Activated naive CD4-positive, alpha-beta T cell treated with anti-CD3 and anti-CD28 coated beads, Interleukin-2, amount 50 U/mL, for 72 hours (primary cell): ENCODE measurements at regions not wholly inside any gene's neighbourhood (a gene's known extent, or its start where the extent isn't known, plus 50 kb on each side); places are given as distances from the start of the nearest gene placed in this dataset.
A peak's percentile ranks its signal among the peaks of the same experiment; 100 is the strongest.
"Not testable (repeated sequence)": the region's sequence is repeated elsewhere in the genome, so short reads cannot be mapped to it uniquely, and the experiment has no call there.

ENCODE experiments used
- ATAC-seq, 2 donors: fragments of 150-1000 bp; cut with Tn5 transposase; 2 replicates each; pipeline ENCODE4 v1.10.0; 2021; ENCODE audit warnings: mild to moderate bottlenecking in 2 of 2, moderate library complexity in 2 of 2
- DNase-seq, 2 donors: peaks; one replicate each; pipeline ENCODE4 v3.0.0; 2021 to 2022; ENCODE audit warnings: low spot score in 2 of 2
- H3K27ac Mint-ChIP-seq, 2 donors: one replicate each; pipeline ENCODE4 v1.8.0; 2022; ENCODE audit warnings: mild to moderate bottlenecking in 2 of 2, mixed read lengths in 2 of 2
- H3K36me3 Mint-ChIP-seq, 2 donors: one replicate each; pipeline ENCODE4 v1.8.0; 2022; ENCODE audit warnings: mixed read lengths in 2 of 2
- H3K9me3 Mint-ChIP-seq, 2 donors: one replicate each; pipeline ENCODE4 v1.8.0; 2022; ENCODE audit warnings: mixed read lengths in 2 of 2

GRCh38 chr20:52331655-52332054, 140.1 kb upstream of the ZFP64 start:
- no peak for DNase-seq
- Mint-ChIP-seq H3K9me3 (peaks cover 0 to 15% of the 10 kb centered on the region in 2 donors), H3K27ac (no peak overlapping the region), H3K36me3 (no peaks in the 10 kb centered on the region)
- ATAC-seq, result no peak

GRCh38 chr20:52321396-52321795, 129.8 kb upstream of the ZFP64 start:
- DNase-seq (no peak), ATAC-seq (no peak)
- H3K27ac Mint-ChIP-seq, result no peak overlapping the region
- H3K9me3 Mint-ChIP-seq, result peaks cover 0 to 7% of the 10 kb centered on the region in 2 donors
- no peaks in the 10 kb centered on the region for H3K36me3 Mint-ChIP-seq

GRCh38 chr20:52318651-52319050, 127.1 kb upstream of the ZFP64 start:
- peak overlapping the region in 1 of 2 donors; percentile 90 for H3K27ac Mint-ChIP-seq
- peaks cover 0 to 10% of the 10 kb centered on the region in 2 donors for H3K9me3 Mint-ChIP-seq
- no peaks in the 10 kb centered on the region for H3K36me3 Mint-ChIP-seq
- DNase-seq (no peak), ATAC-seq (no peak)

- peaks cover 0 to 5% of the 10 kb centered on the region in 2 donors for H3K9me3 Mint-ChIP-seq
- no peak overlapping the region for H3K27ac Mint-ChIP-seq
- no peaks in the 10 kb centered on the region for H3K36me3 Mint-ChIP-seq
- ATAC-seq (no peak), DNase-seq (no peak)
These were observed 121.9 kb upstream of the ZFP64 start for GRCh38 chr20:52313341-52313963.

- ATAC-seq (peak; percentile 56 to 73), DNase-seq (peak in 1 of 2 donors; percentile 62)
- no peaks in the 10 kb centered on the region for H3K36me3 Mint-ChIP-seq
- no peak overlapping the region for H3K27ac Mint-ChIP-seq
- H3K9me3 Mint-ChIP-seq, result peaks cover 0 to 5% of the 10 kb centered on the region in 2 donors
These were observed 120.7 kb upstream of the ZFP64 start for GRCh38 chr20:52312132-52312729.

- no peak for ATAC-seq
- Mint-ChIP-seq H3K27ac (no peak overlapping the region), H3K36me3 (no peaks in the 10 kb centered on the region), H3K9me3 (peaks cover 0 to 2% of the 10 kb centered on the region in 2 donors)
- no peak for DNase-seq
These were observed 119.7 kb upstream of the ZFP64 start for GRCh38 chr20:52311209-52311794.

- H3K36me3 Mint-ChIP-seq, result no peaks in the 10 kb centered on the region
- no peak for DNase-seq
- no peaks in the 10 kb centered on the region for H3K9me3 Mint-ChIP-seq
- no peak overlapping the region for H3K27ac Mint-ChIP-seq
- ATAC-seq, result no peak
These were observed 117.6 kb upstream of the ZFP64 start for GRCh38 chr20:52309181-52309580.

GRCh38 chr20:52306477-52306876, 114.9 kb upstream of the ZFP64 start:
- no peak for ATAC-seq
- Mint-ChIP-seq H3K9me3 (no peaks in the 10 kb centered on the region), H3K36me3 (no peaks in the 10 kb centered on the region), H3K27ac (peak overlapping the region; percentile 22 to 54)
- no peak for DNase-seq

GRCh38 chr20:52305858-52306257, 114.3 kb upstream of the ZFP64 start:
- Mint-ChIP-seq H3K9me3 (no peaks in the 10 kb centered on the region), H3K36me3 (no peaks in the 10 kb centered on the region), H3K27ac (peak overlapping the region; percentile 22 to 54)
- DNase-seq (peak in 1 of 2 donors; percentile 19), ATAC-seq (peak; percentile 86 to 91)

- Mint-ChIP-seq H3K27ac (peak overlapping the region in 1 of 2 donors; percentile 54), H3K36me3 (no peaks in the 10 kb centered on the region), H3K9me3 (no peaks in the 10 kb centered on the region)
- DNase-seq, result no peak
- ATAC-seq, result no peak
These were observed 113.6 kb upstream of the ZFP64 start for GRCh38 chr20:52305024-52305645.

GRCh38 chr20:52303281-52303950, 111.8 kb upstream of the ZFP64 start:
- no peak for ATAC-seq
- DNase-seq, result no peak
- Mint-ChIP-seq H3K9me3 (no peaks in the 10 kb centered on the region), H3K36me3 (no peaks in the 10 kb centered on the region), H3K27ac (no peak overlapping the region)

- H3K9me3 Mint-ChIP-seq, result no peaks in the 10 kb centered on the region
- no peak for ATAC-seq
- DNase-seq, result no peak
- no peaks in the 10 kb centered on the region for H3K36me3 Mint-ChIP-seq
- H3K27ac Mint-ChIP-seq, result no peak overlapping the region
These were observed 111.2 kb upstream of the ZFP64 start for GRCh38 chr20:52302736-52303135.

GRCh38 chr20:52302051-52302450, 110.5 kb upstream of the ZFP64 start:
- ATAC-seq, H3K9me3 Mint-ChIP-seq: not testable (repeated sequence)
- H3K27ac Mint-ChIP-seq, result peak overlapping the region in 1 of 2 donors; percentile 31

GRCh38 chr20:52295556-52295955, 104.0 kb upstream of the ZFP64 start:
- DNase-seq (no peak), ATAC-seq (no peak)
- Mint-ChIP-seq H3K36me3 (peaks cover 0 to 4% of the 10 kb centered on the region in 2 donors), H3K9me3 (peaks cover 0 to 11% of the 10 kb centered on the region in 2 donors), H3K27ac (no peak overlapping the region)

More at GRCh38 chr20:52302051-52302450, 110.5 kb upstream of the ZFP64 start:
- H3K36me3 Mint-ChIP-seq, DNase-seq: not testable (repeated sequence)

- ATAC-seq (no peak), DNase-seq (no peak)
- Mint-ChIP-seq H3K27ac (no peak overlapping the region), H3K36me3 (peaks cover 0 to 4% of the 10 kb centered on the region in 2 donors), H3K9me3 (peaks cover 0 to 11% of the 10 kb centered on the region in 2 donors)
These were observed 102.6 kb upstream of the ZFP64 start for GRCh38 chr20:52294106-52294628.

GRCh38 chr20:52291109-52291508, 99.5 kb upstream of the ZFP64 start:
- ATAC-seq, result no peak
- no peak overlapping the region for H3K27ac Mint-ChIP-seq
- DNase-seq, result no peak
- H3K36me3 Mint-ChIP-seq, result peaks cover 0 to 4% of the 10 kb centered on the region in 2 donors
- H3K9me3 Mint-ChIP-seq, result peaks cover 3 to 16% of the 10 kb centered on the region in 2 donors
